Testis (tissue), 2 donors: ENCODE measurements at regions not wholly inside any gene's neighbourhood (a gene's known extent, or its start where the extent isn't known, plus 50 kb on each side); places are given as distances from the start of the nearest gene placed in this dataset.

Experiments used
- DNase-seq: peaks from one replicate; pipeline ENCODE4 v3.0.0-alpha.2; 2019
- H3K27ac ChIP-seq, 2 donors: fragments of 200-600 bp; sonication (generic); one replicate each; pipeline ENCODE4 v1.5.1; 2019
- H3K27me3 ChIP-seq: fragments of 200-600 bp; sonication (generic); one replicate; pipeline ENCODE4 v1.5.1; 2019
- H3K36me3 ChIP-seq: fragments of 200-600 bp; sonication (generic); one replicate; pipeline ENCODE4 v1.5.1; 2017; ENCODE audit warnings: low read depth; ENCODE audit errors: missing control alignments
- H3K4me1 ChIP-seq: fragments of 200-600 bp; sonication (generic); one replicate; pipeline ENCODE4 v1.5.1; 2019
- H3K4me3 ChIP-seq, 2 donors: fragments of 200-600 bp; sonication (generic); one replicate each; pipeline ENCODE4 v1.5.1; 2017 to 2019
- H3K9me3 ChIP-seq: fragments of 200-600 bp; sonication (generic); one replicate; pipeline ENCODE4 v1.5.1; 2017
- CTCF ChIP-seq, 3 experiments: fragments of 450-650 bp in 2 of 3; fragments of 200-600 bp in 1 of 3; sonication (generic) in 1 of 3; IDR thresholded peaks; one replicate each; pipeline ENCODE4 v1.5.1; 2016 to 2019; ENCODE audit warnings: antibody characterized with exemption in 3 of 3, mild to moderate bottlenecking in 2 of 3, moderate library complexity in 1 of 3
- POLR2A ChIP-seq: fragments of 450-650 bp; IDR thresholded peaks from one replicate; pipeline ENCODE4 v1.6.1; 2017; ENCODE audit warnings: antibody characterized with exemption, mild to moderate bottlenecking, moderate library complexity
- WGBS, 2 donors: methylation state at CpG; one replicate each; pipeline ENCODE4 v1.1.5; 2018; 5-methylcytosine and 5-hydroxymethylcytosine counted together
- intact Hi-C: fragments of 100-400 bp; cut with DNase I; formaldehyde crosslinking; loops from one replicate; pipeline ENCODE4 v1.15.1; 2023; ENCODE audit warnings: low total_unique reads

GRCh38 chr10:112887968-112888367 is 62.1 kb upstream of the TCF7L2 start:
- Histone ChIP-seq H3K27me3 (no peaks in the 10 kb centered on the region), H3K4me3 (no peak overlapping the region), H3K27ac (no peak overlapping the region), H3K4me1 (no peaks in the 10 kb centered on the region), H3K9me3 (no peaks in the 10 kb centered on the region), H3K36me3 (no peaks in the 10 kb centered on the region)
- 83 to 90% methylated on average over 3 of the region's 3 CpGs for WGBS, 2 donors
- no peak for TF ChIP-seq POLR2A
- TF ChIP-seq CTCF (IDR thresholded peaks at IDR 0.05): no peak
- intact Hi-C loops: no loop called here
- DNase-seq: no peak

GRCh38 chr10:112895292-112895691 is 54.8 kb upstream of the TCF7L2 start:
- no peak for DNase-seq
- no peaks in the 10 kb centered on the region for H3K9me3 ChIP-seq
- TF ChIP-seq CTCF (IDR thresholded peaks at IDR 0.05) (no peak), POLR2A (no peak)
- H3K4me3 ChIP-seq: no peak overlapping the region
- H3K4me1 ChIP-seq: no peaks in the 10 kb centered on the region
- 97 to 98% methylated on average over 4 of the region's 4 CpGs for WGBS, 2 donors
- intact Hi-C loops: no loop called here
- H3K27ac ChIP-seq: no peak overlapping the region
- H3K36me3 ChIP-seq: no peaks in the 10 kb centered on the region
- no peaks in the 10 kb centered on the region for H3K27me3 ChIP-seq

GRCh38 chr10:112896273-112896672 is 53.8 kb upstream of the TCF7L2 start:
- 91 to 99% methylated on average over 3 of the region's 3 CpGs for WGBS, 2 donors
- no peak for DNase-seq
- Histone ChIP-seq H3K36me3 (no peaks in the 10 kb centered on the region), H3K27me3 (no peaks in the 10 kb centered on the region), H3K4me1 (no peaks in the 10 kb centered on the region), H3K4me3 (no peak overlapping the region), H3K27ac (no peak overlapping the region), H3K9me3 (no peaks in the 10 kb centered on the region)
- no peak for TF ChIP-seq POLR2A
- no peak for TF ChIP-seq CTCF (IDR thresholded peaks at IDR 0.05)
- intact Hi-C loops: no loop called here

- no peak for DNase-seq
- no peak overlapping the region for H3K27ac ChIP-seq
- no peaks in the 10 kb centered on the region for H3K36me3 ChIP-seq
- WGBS, 2 donors: 77 to 78% methylated on average over 5 of the region's 5 CpGs
- H3K27me3 ChIP-seq: no peaks in the 10 kb centered on the region
- H3K9me3 ChIP-seq: no peaks in the 10 kb centered on the region
- intact Hi-C loops: no loop called here
- no peak overlapping the region for H3K4me3 ChIP-seq
- H3K4me1 ChIP-seq: no peaks in the 10 kb centered on the region
- TF ChIP-seq CTCF (IDR thresholded peaks at IDR 0.05) (no peak), POLR2A (no peak)
Observed at GRCh38 chr10:112896722-112897121, 53.3 kb upstream of the TCF7L2 start.

- 29 to 33% methylated on average over 20 to 22 of the region's 24 CpGs for WGBS, 2 donors
- no peak for DNase-seq
- Histone ChIP-seq H3K4me3 (no peak overlapping the region), H3K9me3 (no peaks in the 10 kb centered on the region), H3K4me1 (no peaks in the 10 kb centered on the region), H3K36me3 (no peaks in the 10 kb centered on the region), H3K27me3 (no peaks in the 10 kb centered on the region), H3K27ac (no peak overlapping the region)
- intact Hi-C loops: no loop called here
- no peak for TF ChIP-seq POLR2A
- no peak for TF ChIP-seq CTCF (IDR thresholded peaks at IDR 0.05)
Observed at GRCh38 chr10:112898540-112899390, 51.3 kb upstream of the TCF7L2 start.
